GM18873 (cell line): ENCODE measurements at regions not wholly inside any gene's neighbourhood (a gene's known extent, or its start where the extent isn't known, plus 50 kb on each side); places are given as distances from the start of the nearest gene placed in this dataset.

Experiments used
- ATAC-seq: cut with Tn5 transposase; IDR thresholded peaks from one replicate; pipeline ENCODE4 v1.9.1; 2021; ENCODE audit warnings: mild to moderate bottlenecking, moderate library complexity, moderate number of reproducible peaks; ENCODE audit not compliant: unreplicated experiment, low FRiP score

- no peak for ATAC-seq
Observed at GRCh38 chr5:124996023-124996763, 249.8 kb upstream of the ZNF608 start.

GRCh38 chr5:124996764-124997077 is 250.3 kb upstream of the ZNF608 start:
- no peak for ATAC-seq

GRCh38 chr5:124997186-124997893 is 250.9 kb upstream of the ZNF608 start:
- ATAC-seq = no peak

GRCh38 chr5:124998520-124998919 is 252.1 kb upstream of the ZNF608 start:
- ATAC-seq = no peak

DNA sequence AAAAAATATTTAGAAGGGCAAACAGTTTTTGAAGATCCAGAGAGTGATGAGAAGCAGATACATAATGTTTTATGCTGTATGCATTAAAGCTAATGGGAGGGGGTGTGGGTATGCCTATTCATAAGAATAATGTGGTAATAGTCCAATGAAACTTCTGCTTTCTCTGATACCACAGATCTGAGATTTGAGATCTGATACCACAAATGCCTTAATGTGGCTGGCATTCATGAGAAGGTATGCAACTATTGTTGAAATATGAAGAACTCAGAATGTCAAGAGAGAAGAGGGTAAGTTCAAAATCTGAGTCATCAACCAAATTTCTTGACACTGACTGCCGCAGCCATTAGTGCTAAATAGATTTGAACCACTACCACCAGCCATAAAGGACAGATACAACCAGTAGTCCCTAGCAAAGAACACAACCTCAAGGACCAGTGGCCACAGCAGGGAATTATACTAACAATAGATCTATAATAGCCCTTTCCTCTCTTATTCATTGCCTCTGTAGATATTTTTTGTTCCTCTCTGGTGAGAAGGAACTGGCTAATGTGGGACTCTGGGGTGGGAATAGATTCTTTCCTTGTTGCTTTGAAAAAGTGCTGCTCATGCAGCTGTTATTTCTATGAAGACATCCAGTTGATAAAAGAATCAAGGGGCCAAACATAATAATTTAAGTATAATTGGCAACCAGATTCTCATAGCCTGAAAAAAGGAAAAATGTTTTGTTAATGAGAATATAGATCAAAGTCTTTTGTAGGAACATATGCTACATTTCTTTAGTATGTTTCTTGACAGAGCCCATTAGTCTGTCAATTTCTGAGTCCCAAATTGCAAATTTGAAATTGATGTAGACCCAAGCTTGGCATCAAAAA is 256.5 kb upstream of the ZNF608 start:
- no peak for ATAC-seq

DNA sequence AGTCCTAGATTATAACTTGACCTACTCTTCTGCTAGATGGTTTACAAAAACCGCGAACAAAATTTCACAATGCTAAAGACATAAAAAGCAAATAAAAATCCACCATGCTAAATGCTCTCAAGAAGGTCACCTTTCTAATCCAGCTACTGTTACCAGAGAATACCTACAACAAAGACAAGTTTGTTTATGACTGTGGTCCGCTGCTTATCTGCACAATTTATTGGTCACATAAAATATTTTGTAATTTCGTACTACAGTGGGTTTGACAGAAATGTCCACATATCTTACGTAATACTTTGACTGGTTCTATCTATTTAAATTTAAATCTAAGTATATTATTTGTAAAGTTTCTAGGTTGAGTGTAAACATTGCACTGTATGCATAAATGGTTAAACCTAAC is 257.6 kb upstream of the ZNF608 start:
- ATAC-seq = no peak

- no peak for ATAC-seq
Observed at GRCh38 chr5:125005266-125005665, 258.8 kb upstream of the ZNF608 start.

GRCh38 chr5:125006011-125006685 is 259.7 kb upstream of the ZNF608 start:
- ATAC-seq = peak; percentile 63

DNA sequence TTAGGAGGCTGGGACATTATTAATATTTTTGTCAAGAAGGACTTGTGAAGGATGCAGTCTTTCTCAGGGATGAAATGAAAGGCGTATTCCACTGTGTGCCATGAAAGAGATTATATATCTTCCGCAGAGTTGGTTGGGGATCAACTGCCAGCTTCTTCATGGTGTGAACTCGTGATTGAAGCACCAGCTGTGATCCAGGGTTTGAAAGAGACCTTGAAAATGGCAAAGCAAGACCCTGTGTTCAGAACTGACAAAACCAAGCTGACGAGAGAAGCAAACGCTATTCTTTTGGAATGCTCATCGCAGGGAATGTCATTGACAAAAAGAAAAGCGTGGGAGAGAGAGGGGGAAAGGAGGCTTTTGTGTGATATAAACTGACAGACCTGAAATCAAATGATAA is 263.9 kb upstream of the ZNF608 start:
- ATAC-seq = no peak

GRCh38 chr5:125011014-125011413 is 264.6 kb upstream of the ZNF608 start:
- peak; percentile 39 for ATAC-seq

DNA sequence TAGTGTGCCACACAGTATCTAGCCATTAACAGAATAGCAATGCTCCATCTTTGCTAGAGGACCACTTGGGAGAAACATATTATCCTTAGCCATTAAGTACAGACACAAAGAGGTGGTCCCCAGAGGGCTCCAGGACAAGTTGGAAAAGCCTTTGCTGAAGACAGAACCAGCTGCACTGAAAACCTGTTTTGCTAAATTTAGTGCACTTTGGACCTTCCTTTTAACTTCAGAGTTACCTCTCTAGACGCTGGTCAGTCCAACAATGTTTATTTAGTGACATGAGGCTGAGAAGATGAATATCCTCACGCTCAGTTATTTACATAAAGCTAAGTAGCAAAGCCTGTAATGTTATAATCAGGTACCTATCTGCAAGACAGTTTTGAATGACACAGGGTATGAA is 265.0 kb upstream of the ZNF608 start:
- ATAC-seq = peak; percentile 2

- ATAC-seq = no peak
Observed at GRCh38 chr5:125011947-125012346, 265.5 kb upstream of the ZNF608 start.

- ATAC-seq = no peak
Observed at GRCh38 chr5:125012727-125013451, 266.4 kb upstream of the ZNF608 start.

GRCh38 chr5:125014202-125014601 is 267.8 kb upstream of the ZNF608 start:
- ATAC-seq = no peak

GRCh38 chr5:125017796-125018195 is 271.4 kb upstream of the ZNF608 start:
- ATAC-seq = no peak

- no peak for ATAC-seq
Observed at GRCh38 chr5:125023673-125024072, 277.2 kb upstream of the ZNF608 start.

DNA sequence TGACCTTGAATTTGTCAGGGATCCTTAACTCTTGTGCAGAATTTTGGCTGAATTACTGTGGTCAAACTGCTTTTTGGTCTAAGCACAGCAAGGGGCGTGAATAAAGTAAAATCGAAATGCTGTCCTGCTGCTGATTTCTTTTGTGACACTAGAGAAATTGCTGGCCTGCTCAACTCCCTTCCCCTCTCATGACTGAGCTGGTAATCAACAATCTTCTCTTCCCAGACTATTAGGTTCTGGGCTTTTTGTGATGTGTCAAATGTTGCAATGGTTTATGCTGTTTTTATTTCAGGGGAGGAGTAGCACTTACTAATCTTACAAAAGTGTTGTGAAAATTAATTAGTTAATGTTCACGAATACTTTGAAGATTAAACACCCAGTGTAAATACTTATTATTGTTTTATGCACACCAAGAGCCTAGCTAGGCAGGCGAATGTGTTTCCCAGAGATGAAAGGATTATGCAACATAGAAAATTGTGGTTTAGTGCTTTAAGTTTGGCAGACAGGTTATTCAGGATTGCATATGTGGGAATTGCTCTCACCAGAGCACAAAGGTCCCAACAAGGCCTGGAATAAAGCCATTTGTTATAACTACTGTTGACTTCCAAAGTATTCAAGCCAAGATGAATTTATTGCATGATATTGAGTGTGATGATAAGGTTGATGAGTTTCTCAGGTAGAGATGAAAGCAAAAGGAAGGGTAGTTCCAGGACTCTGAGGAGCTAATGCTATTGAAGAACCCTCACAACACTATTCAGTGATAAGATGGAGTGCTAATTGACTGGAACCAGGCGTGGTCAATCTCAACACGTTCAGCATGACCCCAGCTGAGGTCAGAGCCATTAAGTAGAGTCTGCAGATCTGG is 280.7 kb upstream of the ZNF608 start:
- ATAC-seq = no peak

GRCh38 chr5:125032286-125032685 is 285.8 kb upstream of the ZNF608 start:
- no peak for ATAC-seq

DNA sequence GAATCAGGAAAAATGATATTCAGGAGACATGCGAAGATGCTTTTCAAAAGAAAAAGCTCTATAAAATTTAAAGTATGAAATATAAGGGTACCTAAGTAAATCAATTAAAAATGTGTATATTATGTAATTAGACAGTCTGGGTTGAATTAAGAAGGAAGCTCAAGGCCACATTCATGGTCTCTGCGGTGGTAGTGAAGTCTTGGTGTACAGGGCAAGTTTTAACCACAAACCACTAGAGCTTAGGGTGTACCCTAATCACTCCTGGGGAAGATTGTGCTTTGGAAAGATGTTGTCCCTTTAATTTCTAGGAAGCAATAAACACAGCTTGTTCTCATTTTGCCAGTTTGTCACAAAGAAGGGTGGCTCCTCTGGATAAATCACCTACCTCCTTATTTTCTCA is 287.2 kb upstream of the ZNF608 start:
- no peak for ATAC-seq
